ENCODE measurements at regions not wholly inside any gene's neighbourhood (a gene's known extent, or its start where the extent isn't known, plus 50 kb on each side); places are given as distances from the start of the nearest gene placed in this dataset.
A peak's percentile ranks its signal among the peaks of the same experiment; 100 is the strongest.
"Not testable (repeated sequence)": the region's sequence is repeated elsewhere in the genome, so short reads cannot be mapped to it uniquely, and the experiment has no call there.

GRCh38 chr15:69570997-69571396 lies 118.4 kb downstream of the RPLP1 start:
- ChIA-PET POLR2A (no interaction called here), CTCF (no interaction called here)
- H3K9me3 ChIP-seq (ENCODE audit: control insufficient read depth, insufficient read depth, low read length) = no peaks in the 10 kb centered on the region
- peaks cover 15% of the 10 kb centered on the region for H3K27me3 ChIP-seq (ENCODE audit: control insufficient read depth, insufficient read depth, low read length)
- H3K4me3 ChIP-seq (ENCODE audit: low read depth, low read length) = no peak overlapping the region
- DNase-seq (ENCODE audit: low read depth, low spot score) = no peak
- TF ChIP-seq CTCF (IDR thresholded peaks at IDR 0.05; ENCODE audit: low read depth, low read length) = no peak
- H3K27ac ChIP-seq (ENCODE audit: low read depth, low read length) = no peak overlapping the region

- CTCF ChIA-PET = interaction anchor here (0.6 to 0.7 kb wide), 2 partner anchors 21 to 581 kb away, joined by 5 to 6 read pairs; no protein-coding TSS in a partner anchor
- POLR2A ChIA-PET = not testable (repeated sequence)
These were observed 120.7 kb downstream of the RPLP1 start for GRCh38 chr15:69573278-69573677.

DNA sequence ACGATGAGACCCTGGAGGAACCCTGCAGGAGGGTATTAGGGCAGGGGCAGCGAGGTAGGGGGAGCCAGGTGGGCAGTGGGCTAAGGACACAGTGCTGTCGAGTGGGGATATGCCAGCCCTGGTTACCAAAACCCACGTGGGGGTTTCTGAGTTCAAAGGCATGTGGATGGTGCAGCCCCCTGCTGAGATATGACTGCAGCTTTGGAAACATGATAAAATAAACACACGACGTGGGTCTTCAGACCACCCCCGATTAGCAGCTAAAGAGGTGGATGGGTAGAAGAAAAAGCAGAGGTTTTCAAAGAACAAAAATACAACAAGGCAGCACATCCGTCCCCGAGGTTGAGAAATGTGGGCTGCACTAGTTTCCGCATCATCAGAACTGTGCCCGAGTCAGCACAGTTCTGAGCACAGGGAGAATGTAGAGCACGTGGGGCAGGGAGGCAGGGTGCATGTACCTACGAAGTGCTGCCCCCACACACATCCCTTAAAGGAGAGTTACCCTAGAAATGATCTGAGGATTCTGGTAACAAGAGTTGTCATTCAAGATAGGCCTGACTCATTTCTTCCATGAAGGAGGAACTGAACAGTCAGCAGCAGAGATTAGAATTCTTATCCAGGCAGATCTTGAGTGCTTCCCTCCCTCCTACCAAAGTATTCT lies 121.3 kb downstream of the RPLP1 start:
- Histone ChIP-seq H3K27ac (ENCODE audit: low read depth, low read length) (peak overlapping the region; percentile 11), H3K4me3 (ENCODE audit: low read depth, low read length) (no peak overlapping the region), H3K9me3 (ENCODE audit: control insufficient read depth, insufficient read depth, low read length) (no peaks in the 10 kb centered on the region), H3K27me3 (ENCODE audit: control insufficient read depth, insufficient read depth, low read length) (peaks cover 24% of the 10 kb centered on the region)
- no peak for TF ChIP-seq CTCF (IDR thresholded peaks at IDR 0.05; ENCODE audit: low read depth, low read length)
- no peak for DNase-seq (ENCODE audit: low read depth, low spot score)
- ChIA-PET CTCF (interaction anchor here (0.6 kb wide), 1 partner anchor 20 kb away, joined by 6 read pairs; no protein-coding TSS in a partner anchor), POLR2A (no interaction called here)

More at GRCh38 chr15:69573278-69573677, 120.7 kb downstream of the RPLP1 start:
- H3K27ac ChIP-seq (ENCODE audit: low read depth, low read length); H3K9me3 ChIP-seq (ENCODE audit: control insufficient read depth, insufficient read depth, low read length); H3K4me3 ChIP-seq (ENCODE audit: low read depth, low read length); DNase-seq (ENCODE audit: low read depth, low spot score): not testable (repeated sequence)
- peaks cover 22% of the 10 kb centered on the region for H3K27me3 ChIP-seq (ENCODE audit: control insufficient read depth, insufficient read depth, low read length)

DNA sequence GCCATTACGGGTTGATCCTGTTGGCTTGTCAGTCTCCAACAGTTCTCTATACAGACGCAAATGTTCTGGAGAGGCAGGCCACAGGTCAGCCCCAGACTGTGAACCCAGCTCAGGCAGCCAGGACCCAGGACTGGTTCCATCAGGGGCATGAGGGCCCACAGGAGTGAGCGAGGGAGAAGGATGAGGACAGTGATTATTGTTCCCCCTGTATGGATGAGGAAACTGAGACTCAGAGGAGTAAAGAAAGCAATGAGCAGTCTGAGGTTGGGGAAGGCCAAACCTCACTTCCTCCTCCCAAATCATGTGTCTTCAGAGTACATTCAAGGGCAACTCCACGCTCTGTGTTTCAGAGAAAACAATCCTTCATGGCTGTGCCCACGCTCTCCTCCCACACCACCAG lies 121.9 kb downstream of the RPLP1 start:
- Histone ChIP-seq H3K27me3 (ENCODE audit: control insufficient read depth, insufficient read depth, low read length) (peaks cover 24% of the 10 kb centered on the region), H3K27ac (ENCODE audit: low read depth, low read length) (peak overlapping the region; percentile 11), H3K4me3 (ENCODE audit: low read depth, low read length) (no peak overlapping the region), H3K9me3 (ENCODE audit: control insufficient read depth, insufficient read depth, low read length) (no peaks in the 10 kb centered on the region)
- no peak for TF ChIP-seq CTCF (IDR thresholded peaks at IDR 0.05; ENCODE audit: low read depth, low read length)
- CTCF ChIA-PET = no interaction called here
- DNase-seq (ENCODE audit: low read depth, low spot score) = no peak
- POLR2A ChIA-PET = no interaction called here

DNA sequence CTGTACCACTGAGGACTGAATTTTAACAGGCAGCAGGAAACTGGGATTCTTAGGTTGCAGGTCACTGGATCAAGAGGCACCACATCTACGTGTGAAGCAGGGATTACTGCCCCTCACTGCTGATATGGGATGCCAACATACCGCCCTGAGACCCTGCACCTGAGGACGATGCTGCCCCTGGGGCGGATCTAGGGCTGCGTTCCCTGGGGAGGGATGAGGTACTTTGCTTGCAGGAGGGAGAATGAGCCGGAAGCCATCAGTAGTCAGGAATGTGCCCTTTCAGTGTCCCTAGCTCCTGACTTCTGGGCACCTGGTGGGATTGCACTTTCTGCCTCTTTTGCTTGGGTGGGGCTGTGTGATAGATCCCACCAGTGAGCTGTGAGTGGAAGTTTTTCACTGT lies 122.8 kb downstream of the RPLP1 start:
- ChIA-PET POLR2A (no interaction called here), CTCF (interaction anchor here (0.6 kb wide), 1 partner anchor 801 kb away, joined by 7 read pairs; no protein-coding TSS in a partner anchor)
- peaks cover 29% of the 10 kb centered on the region for H3K27me3 ChIP-seq (ENCODE audit: control insufficient read depth, insufficient read depth, low read length)
- no peak overlapping the region for H3K4me3 ChIP-seq (ENCODE audit: low read depth, low read length)
- H3K27ac ChIP-seq (ENCODE audit: low read depth, low read length) = no peak overlapping the region
- no peak for DNase-seq (ENCODE audit: low read depth, low spot score)
- H3K9me3 ChIP-seq (ENCODE audit: control insufficient read depth, insufficient read depth, low read length) = no peaks in the 10 kb centered on the region
- no peak for TF ChIP-seq CTCF (IDR thresholded peaks at IDR 0.05; ENCODE audit: low read depth, low read length)

All from AG04450 (cell line).